HEK293 (cell line): ENCODE measurements at regions not wholly inside any gene's neighbourhood (a gene's known extent, or its start where the extent isn't known, plus 50 kb on each side); places are given as distances from the start of the nearest gene placed in this dataset.
A peak's percentile ranks its signal among the peaks of the same experiment; 100 is the strongest.

ENCODE experiments used
- CTCF ChIA-PET: fragments of 350-600 bp; formaldehyde crosslinking; extraction: SDS; loops from one replicate; lab custom pipeline; 2021; ENCODE audit warnings: antibody characterized with exemption; lab: Yijun Ruan, JAX
- POLR2A ChIA-PET: fragments of 300-600 bp; formaldehyde crosslinking; extraction: SDS; loops from one replicate; lab custom pipeline; 2020; ENCODE audit warnings: antibody characterized with exemption, inconsistent platforms; lab: Yijun Ruan, JAX
- H3K27ac ChIP-seq: fragments of 200-500 bp; sonication (Bioruptor generic); 2 replicates; pipeline ENCODE4 v1.5.1; 2014; ENCODE audit warnings: low read depth, low read length, control low read depth, inconsistent platforms; ENCODE audit errors: extremely low read depth
- H3K36me3 ChIP-seq, 2 experiments: fragments of 200-500 bp in 1 of 2; sonication (Bioruptor generic) in 1 of 2; 1 replicate in 1 of 2; 2 replicates in 1 of 2; pipeline ENCODE4 v1.5.1; 2014 to 2017; ENCODE audit warnings: inconsistent platforms in 2 of 2, low read length in 2 of 2; ENCODE audit not compliant: control insufficient read depth in 2 of 2, insufficient read depth in 1 of 2
- H3K4me1 ChIP-seq: fragments of 200-500 bp; sonication (Bioruptor generic); 2 replicates; pipeline ENCODE4 v1.5.1; 2014; ENCODE audit warnings: mild to moderate bottlenecking, low read length, inconsistent platforms; ENCODE audit not compliant: control insufficient read depth, insufficient read depth
- H3K4me3 ChIP-seq: 2 replicates; pipeline ENCODE4 v1.5.1; 2011; ENCODE audit warnings: low read depth, mild to moderate bottlenecking, control low read depth, low read length, moderate library complexity
- H3K9me3 ChIP-seq: fragments of 200-500 bp; sonication (Bioruptor generic); 2 replicates; pipeline ENCODE4 v1.5.1; 2014; ENCODE audit warnings: low read depth, low read length, inconsistent platforms; ENCODE audit not compliant: control insufficient read depth, insufficient read depth
- BCL6B ChIP-seq: fragments of 450-650 bp; formaldehyde crosslinking; IDR thresholded peaks from 2 replicates; pipeline ENCODE4 v1.5.1; 2017; ENCODE audit warnings: missing biosample characterization, missing genetic modification characterization
- FEZF1 ChIP-seq: fragments of 450-650 bp; formaldehyde crosslinking; IDR thresholded peaks from 2 replicates; pipeline ENCODE4 v1.5.1; 2016; ENCODE audit warnings: missing biosample characterization, missing genetic modification characterization
- GFI1B ChIP-seq: fragments of 450-650 bp; formaldehyde crosslinking; IDR thresholded peaks from 2 replicates; pipeline ENCODE4 v1.5.1; 2016; ENCODE audit warnings: missing biosample characterization, missing genetic modification characterization
- PRDM2 ChIP-seq: fragments of 450-650 bp; formaldehyde crosslinking; IDR thresholded peaks from 2 replicates; pipeline ENCODE4 v1.5.1; 2016; ENCODE audit warnings: missing biosample characterization, missing genetic modification characterization, borderline replicate concordance
- SCRT2 ChIP-seq: fragments of 450-650 bp; formaldehyde crosslinking; IDR thresholded peaks from 2 replicates; pipeline ENCODE4 v1.5.1; 2016; ENCODE audit warnings: missing biosample characterization, missing genetic modification characterization
- SP3 ChIP-seq: fragments of 450-650 bp; formaldehyde crosslinking; IDR thresholded peaks from 2 replicates; pipeline ENCODE4 v1.5.1; 2016; ENCODE audit warnings: missing biosample characterization, missing genetic modification characterization
- ZFP3 ChIP-seq: fragments of 450-650 bp; formaldehyde crosslinking; IDR thresholded peaks from 2 replicates; pipeline ENCODE4 v1.5.1; 2016; ENCODE audit warnings: low read depth, missing biosample characterization, missing genetic modification characterization
- ZNF10 ChIP-seq: fragments of 450-650 bp; formaldehyde crosslinking; IDR thresholded peaks from 2 replicates; pipeline ENCODE4 v1.5.1; 2017; ENCODE audit warnings: missing biosample characterization, missing genetic modification characterization
- ZNF132 ChIP-seq: fragments of 450-650 bp; formaldehyde crosslinking; IDR thresholded peaks from 2 replicates; pipeline ENCODE4 v1.5.1; 2017; ENCODE audit warnings: missing biosample characterization, missing genetic modification characterization, borderline replicate concordance
- ZNF24 ChIP-seq: fragments of 450-650 bp; formaldehyde crosslinking; IDR thresholded peaks from 2 replicates; pipeline ENCODE4 v1.5.1; 2016; ENCODE audit warnings: missing biosample characterization, missing genetic modification characterization
- ZNF274 ChIP-seq, 2 experiments: fragments of 200-500 bp in 1 of 2; fragments of 450-650 bp in 1 of 2; sonication (Bioruptor generic) in 1 of 2; formaldehyde crosslinking in 1 of 2; IDR thresholded peaks; 2 replicates each; pipeline versions ENCODE4 v1.5.1 to v1.6.1; 2014 to 2016; ENCODE audit warnings: borderline replicate concordance in 1 of 2, inconsistent platforms in 1 of 2, low read length in 1 of 2, missing biosample characterization in 1 of 2, missing genetic modification characterization in 1 of 2
- ZNF391 ChIP-seq: fragments of 450-650 bp; formaldehyde crosslinking; IDR thresholded peaks from 2 replicates; pipeline ENCODE4 v1.5.1; 2016; ENCODE audit warnings: low read depth, missing biosample characterization, missing genetic modification characterization, borderline replicate concordance
- ZNF394 ChIP-seq: fragments of 450-650 bp; formaldehyde crosslinking; IDR thresholded peaks from 2 replicates; pipeline ENCODE4 v1.5.1; 2016; ENCODE audit warnings: missing biosample characterization, missing genetic modification characterization, mild to moderate bottlenecking, moderate library complexity, borderline replicate concordance
- ZNF398 ChIP-seq: fragments of 450-650 bp; formaldehyde crosslinking; IDR thresholded peaks from 2 replicates; pipeline ENCODE4 v1.5.1; 2017; ENCODE audit warnings: missing biosample characterization, missing genetic modification characterization
- ZNF521 ChIP-seq: fragments of 450-650 bp; formaldehyde crosslinking; IDR thresholded peaks from 2 replicates; pipeline ENCODE4 v1.5.1; 2017; ENCODE audit warnings: missing biosample characterization, mild to moderate bottlenecking, missing genetic modification characterization
- ZNF701 ChIP-seq: fragments of 450-650 bp; formaldehyde crosslinking; IDR thresholded peaks from 2 replicates; pipeline ENCODE4 v1.5.1; 2016; ENCODE audit warnings: missing biosample characterization, missing genetic modification characterization
- ZSCAN23 ChIP-seq: fragments of 450-650 bp; formaldehyde crosslinking; IDR thresholded peaks from 2 replicates; pipeline ENCODE4 v1.5.1; 2016; ENCODE audit warnings: missing biosample characterization, missing genetic modification characterization

- POLR2A ChIA-PET = no interaction called here
- Histone ChIP-seq H3K27ac (no peak overlapping the region), H3K4me3 (no peak overlapping the region), H3K9me3 (no peaks in the 10 kb centered on the region; the same call in 1 of the 2 replicates), H3K4me1 (no peaks in the 10 kb centered on the region), H3K36me3 (no peaks in the 10 kb centered on the region)
- TF ChIP-seq GFI1B (tag by site-specific recombination) = no peak
- peak; percentile 86 for TF ChIP-seq ZNF10
- CTCF ChIA-PET = no interaction called here
These were observed 116.5 kb downstream of the GATA3 start for GRCh38 chr10:8171008-8171407.

- TF ChIP-seq ZNF24 (tag by site-specific recombination) = no peak
- no peak for TF ChIP-seq ZFP3
- TF ChIP-seq FEZF1 (tag by site-specific recombination) = no peak
- no peak for TF ChIP-seq ZNF701 (tag by site-specific recombination)
- no peak for TF ChIP-seq ZNF521 (tag by site-specific recombination)
- no peak for TF ChIP-seq ZNF274 (IDR thresholded peaks at IDR 0.05; ENCODE audit: low read length)
- no peak for TF ChIP-seq ZNF274 (tag by site-specific recombination; IDR thresholded peaks at IDR 0.05; ENCODE audit: borderline replicate concordance)
- no peak for TF ChIP-seq BCL6B (tag by site-specific recombination)
- TF ChIP-seq SCRT2 = no peak
- no peak for TF ChIP-seq PRDM2
- TF ChIP-seq ZNF132 (tag by site-specific recombination) = no peak
- no peak for TF ChIP-seq ZSCAN23 (tag by site-specific recombination)
- no peak for TF ChIP-seq ZNF398 (tag by site-specific recombination)
- no peak for TF ChIP-seq ZNF391
- TF ChIP-seq ZNF394 (tag by site-specific recombination) = no peak
- no peak for TF ChIP-seq SP3
- POLR2A ChIA-PET = no interaction called here
- CTCF ChIA-PET = no interaction called here
These were observed 118.1 kb downstream of the GATA3 start for GRCh38 chr10:8172604-8173003.

More at GRCh38 chr10:8172604-8173003, 118.1 kb downstream of the GATA3 start:
- no peaks in the 10 kb centered on the region; the same call in 1 of the 2 replicates for H3K9me3 ChIP-seq
- H3K4me1 ChIP-seq = no peaks in the 10 kb centered on the region
- H3K4me3 ChIP-seq = no peak overlapping the region
- H3K36me3 ChIP-seq = no peaks in the 10 kb centered on the region
- H3K27ac ChIP-seq = no peak overlapping the region
